GM23248 (cell line): ENCODE measurements at regions not wholly inside any gene's neighbourhood (a gene's known extent, or its start where the extent isn't known, plus 50 kb on each side); places are given as distances from the start of the nearest gene placed in this dataset.

Experiments used
- DNase-seq: peaks from one replicate; pipeline ENCODE4 v3.0.0-alpha.2; 2015
- H2AFZ ChIP-seq: fragments of 200-600 bp; sonication (generic); 2 replicates; pipeline ENCODE4 v1.6.1; 2016; ENCODE audit warnings: antibody characterized with exemption
- H3F3A ChIP-seq: fragments of 200-600 bp; sonication (generic); 2 replicates; pipeline ENCODE4 v1.6.1; 2016; ENCODE audit warnings: mild to moderate bottlenecking, antibody characterized with exemption, mixed run types; ENCODE audit not compliant: insufficient read depth
- H3K27ac ChIP-seq: fragments of 200-600 bp; sonication (generic); 2 replicates; pipeline ENCODE4 v1.5.1; 2016; ENCODE audit warnings: mild to moderate bottlenecking
- H3K27me3 ChIP-seq: fragments of 200-600 bp; sonication (generic); replicated peaks from 2 replicates; pipeline ENCODE4 v1.6.1; 2016; ENCODE audit warnings: mild to moderate bottlenecking; ENCODE audit not compliant: insufficient read depth
- H3K36me3 ChIP-seq: fragments of 200-600 bp; sonication (generic); 2 replicates; pipeline ENCODE4 v1.6.1; 2016; ENCODE audit warnings: low read depth, mild to moderate bottlenecking
- H3K4me1 ChIP-seq: fragments of 200-600 bp; sonication (generic); 2 replicates; pipeline ENCODE4 v1.6.1; 2016; ENCODE audit warnings: mild to moderate bottlenecking; ENCODE audit not compliant: insufficient read depth
- H3K4me2 ChIP-seq: fragments of 200-600 bp; sonication (generic); one replicate; pipeline ENCODE4 v1.6.1; 2016; ENCODE audit warnings: mild to moderate bottlenecking; ENCODE audit not compliant: unreplicated experiment
- H3K4me3 ChIP-seq: fragments of 200-600 bp; sonication (generic); 2 replicates; pipeline ENCODE4 v1.5.1; 2016; ENCODE audit warnings: mild to moderate bottlenecking
- H3K79me2 ChIP-seq: fragments of 200-600 bp; sonication (generic); 2 replicates; pipeline ENCODE4 v1.6.1; 2016; ENCODE audit warnings: mild to moderate bottlenecking; ENCODE audit not compliant: insufficient read depth
- H3K9ac ChIP-seq: fragments of 200-600 bp; sonication (generic); 2 replicates; pipeline ENCODE4 v1.6.1; 2016; ENCODE audit warnings: mild to moderate bottlenecking
- H3K9me2 ChIP-seq: fragments of 200-600 bp; sonication (generic); 2 replicates; pipeline ENCODE4 v1.6.1; 2016; ENCODE audit warnings: mixed run types, mild to moderate bottlenecking, moderate library complexity; ENCODE audit not compliant: insufficient read depth
- H3K9me3 ChIP-seq: fragments of 200-600 bp; sonication (generic); one replicate; pipeline ENCODE4 v1.6.1; 2017; ENCODE audit warnings: low read depth
- H4K20me1 ChIP-seq: fragments of 200-600 bp; sonication (generic); 2 replicates; pipeline ENCODE4 v1.6.0; 2016; ENCODE audit not compliant: insufficient read depth
- EZH2 ChIP-seq: fragments of 200-600 bp; sonication (generic); IDR thresholded peaks from 2 replicates; pipeline ENCODE4 v1.6.1; 2018; ENCODE audit warnings: antibody characterized with exemption, mild to moderate bottlenecking; ENCODE audit not compliant: insufficient read depth, poor library complexity, severe bottlenecking
- EZH2phosphoT487 ChIP-seq: fragments of 200-600 bp; sonication (generic); IDR thresholded peaks from 2 replicates; pipeline ENCODE4 v1.6.1; 2018; ENCODE audit warnings: antibody characterized with exemption, moderate library complexity, mild to moderate bottlenecking, low read depth; ENCODE audit not compliant: insufficient read depth
- WGBS, 2 experiments: methylation state at CpG; one replicate each; pipeline ENCODE4 v1.1.6; 2015 to 2017; ENCODE audit warnings: low lambda C conversion rate in 2 of 2, low coverage in 1 of 2; ENCODE audit errors: missing lambda C conversion rate in 2 of 2; 5-methylcytosine and 5-hydroxymethylcytosine counted together
- in situ Hi-C: fragments of 300-500 bp; cut with MboI; formaldehyde crosslinking; loops from 2 replicates; pipeline ENCODE4 v1.15.0; 2020

GRCh38 chr12:90575995-90576394 lies 379.0 kb downstream of the CCER1 start:
- Histone ChIP-seq H3K4me1 (no peaks in the 10 kb centered on the region), H3K9me2 (no peaks in the 10 kb centered on the region), H4K20me1 (no peaks in the 10 kb centered on the region), H3K27ac (no peak overlapping the region), H3K9me3 (peaks cover 4% of the 10 kb centered on the region), H3F3A (no peaks in the 10 kb centered on the region), H3K4me2 (no peak overlapping the region), H3K27me3 (no peaks in the 10 kb centered on the region), H3K36me3 (no peaks in the 10 kb centered on the region), H3K9ac (no peak overlapping the region), H3K4me3 (no peak overlapping the region), H3K79me2 (no peaks in the 10 kb centered on the region), H2AFZ (no peak overlapping the region)
- TF ChIP-seq EZH2phosphoT487, result no peak
- TF ChIP-seq EZH2, result no peak
- in situ Hi-C loops, result no loop called here
- WGBS, 2 experiments, result 51 to 52% methylated on average over 2 of the region's 2 CpGs
- DNase-seq, result no peak

- Histone ChIP-seq H3K4me3 (no peak overlapping the region), H4K20me1 (no peaks in the 10 kb centered on the region), H3K9ac (no peak overlapping the region), H3K4me1 (no peaks in the 10 kb centered on the region), H3K27ac (no peak overlapping the region), H3K9me2 (no peaks in the 10 kb centered on the region), H3F3A (no peaks in the 10 kb centered on the region), H3K27me3 (no peaks in the 10 kb centered on the region), H3K36me3 (no peaks in the 10 kb centered on the region), H3K79me2 (no peaks in the 10 kb centered on the region), H3K4me2 (no peak overlapping the region), H2AFZ (no peak overlapping the region), H3K9me3 (peaks cover 4% of the 10 kb centered on the region)
- in situ Hi-C loops, result no loop called here
- no peak for DNase-seq
- WGBS, 2 experiments, result 87 to 92% methylated on average over 2 of the region's 2 CpGs
- TF ChIP-seq EZH2 (no peak), EZH2phosphoT487 (no peak)
Observed at GRCh38 chr12:90574676-90575075, 380.3 kb downstream of the CCER1 start.

- Histone ChIP-seq H3K4me2 (no peak overlapping the region), H3K27ac (no peak overlapping the region), H4K20me1 (no peaks in the 10 kb centered on the region), H3K27me3 (no peaks in the 10 kb centered on the region), H2AFZ (no peak overlapping the region), H3K36me3 (no peaks in the 10 kb centered on the region), H3K9me2 (no peaks in the 10 kb centered on the region), H3K4me1 (no peaks in the 10 kb centered on the region), H3K4me3 (no peak overlapping the region), H3K79me2 (no peaks in the 10 kb centered on the region), H3F3A (no peaks in the 10 kb centered on the region), H3K9me3 (no peaks in the 10 kb centered on the region), H3K9ac (no peak overlapping the region)
- TF ChIP-seq EZH2phosphoT487, result no peak
- no peak for TF ChIP-seq EZH2
- DNase-seq, result no peak
- 74 to 77% methylated on average over 1 of the region's 1 CpG for WGBS, 2 experiments
- in situ Hi-C loops, result no loop called here
Observed at GRCh38 chr12:90572778-90573177, 382.2 kb downstream of the CCER1 start.

- no peak for DNase-seq
- H3K27ac ChIP-seq, result no peak overlapping the region
- no peaks in the 10 kb centered on the region for H3K9me3 ChIP-seq
- no peaks in the 10 kb centered on the region for H3K36me3 ChIP-seq
- no peaks in the 10 kb centered on the region for H3K79me2 ChIP-seq
- no peaks in the 10 kb centered on the region for H3K4me1 ChIP-seq
- no peak overlapping the region for H3K4me2 ChIP-seq
- in situ Hi-C loops, result no loop called here
- WGBS, 2 experiments, result 81 to 91% methylated on average over 1 of the region's 1 CpG
- H3K4me3 ChIP-seq, result no peak overlapping the region
- no peaks in the 10 kb centered on the region for H3K9me2 ChIP-seq
- no peak for TF ChIP-seq EZH2phosphoT487
- TF ChIP-seq EZH2, result no peak
- H4K20me1 ChIP-seq, result no peaks in the 10 kb centered on the region
- H3F3A ChIP-seq, result no peaks in the 10 kb centered on the region
- H3K27me3 ChIP-seq, result no peaks in the 10 kb centered on the region
- H3K9ac ChIP-seq, result no peak overlapping the region
- H2AFZ ChIP-seq, result no peak overlapping the region
Observed at GRCh38 chr12:90569685-90570084, 385.3 kb downstream of the CCER1 start.

- no peaks in the 10 kb centered on the region for H3K4me1 ChIP-seq
- in situ Hi-C loops, result no loop called here
- H3F3A ChIP-seq, result no peaks in the 10 kb centered on the region
Observed at GRCh38 chr12:90562671-90563070, 392.3 kb downstream of the CCER1 start.

More at GRCh38 chr12:90562671-90563070, 392.3 kb downstream of the CCER1 start:
- H3K9me3 ChIP-seq, result no peaks in the 10 kb centered on the region
- H3K4me2 ChIP-seq, result no peak overlapping the region
- no peaks in the 10 kb centered on the region for H3K36me3 ChIP-seq
- no peak overlapping the region for H2AFZ ChIP-seq
- no peaks in the 10 kb centered on the region for H4K20me1 ChIP-seq
- no peak for DNase-seq
- H3K9ac ChIP-seq, result no peak overlapping the region
- no peak overlapping the region for H3K4me3 ChIP-seq
- no peaks in the 10 kb centered on the region for H3K27me3 ChIP-seq
- no peaks in the 10 kb centered on the region for H3K79me2 ChIP-seq
- TF ChIP-seq EZH2phosphoT487 (no peak), EZH2 (no peak)
- no peaks in the 10 kb centered on the region for H3K9me2 ChIP-seq
- H3K27ac ChIP-seq, result no peak overlapping the region
